ENCODE measurements at regions not wholly inside any gene's neighbourhood (a gene's known extent, or its start where the extent isn't known, plus 50 kb on each side); places are given as distances from the start of the nearest gene placed in this dataset.

DNA sequence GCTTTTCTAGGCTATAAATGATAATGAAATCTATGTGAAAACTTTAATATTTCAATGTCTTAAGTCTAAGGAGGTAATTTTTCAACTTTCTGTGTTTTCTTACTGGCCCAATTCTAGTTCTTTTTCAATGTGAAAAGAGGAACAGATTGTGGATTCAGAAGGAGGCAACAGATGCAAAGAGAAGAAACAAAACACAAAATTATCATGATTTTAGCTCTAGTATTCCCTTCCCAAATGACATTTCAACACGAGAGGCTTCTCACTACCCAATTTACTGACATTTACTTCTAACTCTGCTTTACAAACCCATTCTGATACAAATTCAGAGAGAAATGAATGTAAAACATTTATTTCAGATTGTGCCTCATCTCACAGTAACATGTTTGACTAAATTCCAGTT, 169.4 kb downstream of the WT1 start:
- no peak for DNase-seq

GRCh38 chr11:32266601-32267000, 168.7 kb downstream of the WT1 start:
- DNase-seq = no peak

DNA sequence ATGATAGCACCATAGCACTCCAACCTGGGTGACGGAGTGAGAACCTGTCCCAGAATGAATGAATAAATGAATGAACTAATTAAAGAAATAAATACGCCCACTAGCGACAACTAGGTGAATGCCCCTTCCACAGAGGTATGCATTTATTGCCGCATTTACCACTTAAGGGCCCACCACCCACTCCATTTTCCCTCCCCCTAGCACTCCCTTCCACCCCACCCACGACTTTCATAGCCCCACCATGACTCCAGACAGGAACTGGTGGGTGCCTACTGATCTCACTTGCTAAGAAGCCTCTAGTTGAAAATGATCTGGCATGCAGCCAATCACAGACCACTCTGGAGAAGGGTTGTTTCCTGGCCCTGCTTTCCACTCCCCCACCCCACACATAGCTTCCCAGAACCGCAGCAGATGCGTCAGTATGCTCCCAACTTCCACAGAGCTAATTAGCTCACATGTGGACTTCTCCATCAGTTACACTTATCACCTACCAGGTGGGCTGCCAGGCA, 167.6 kb downstream of the WT1 start:
- no peak for DNase-seq

DNA sequence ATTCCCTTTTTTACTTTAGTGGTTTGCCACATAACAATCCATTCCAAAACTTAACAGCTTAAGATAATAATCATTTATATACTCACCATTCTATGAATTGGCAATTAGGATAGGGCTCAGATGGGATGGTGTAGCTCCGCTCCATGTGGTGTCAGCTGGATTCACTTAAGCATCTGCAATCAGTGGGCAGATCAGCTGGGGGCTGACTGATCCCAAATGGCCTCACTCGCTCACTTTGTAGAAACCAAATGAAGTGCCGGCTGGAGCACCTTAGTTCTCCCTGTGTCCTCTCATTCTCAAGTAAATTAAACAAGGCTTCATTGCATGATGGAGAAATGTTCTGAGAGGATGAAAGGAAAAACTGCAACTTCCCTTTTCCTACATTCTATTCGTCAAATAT, 161.4 kb downstream of the WT1 start:
- no peak for DNase-seq

DNA sequence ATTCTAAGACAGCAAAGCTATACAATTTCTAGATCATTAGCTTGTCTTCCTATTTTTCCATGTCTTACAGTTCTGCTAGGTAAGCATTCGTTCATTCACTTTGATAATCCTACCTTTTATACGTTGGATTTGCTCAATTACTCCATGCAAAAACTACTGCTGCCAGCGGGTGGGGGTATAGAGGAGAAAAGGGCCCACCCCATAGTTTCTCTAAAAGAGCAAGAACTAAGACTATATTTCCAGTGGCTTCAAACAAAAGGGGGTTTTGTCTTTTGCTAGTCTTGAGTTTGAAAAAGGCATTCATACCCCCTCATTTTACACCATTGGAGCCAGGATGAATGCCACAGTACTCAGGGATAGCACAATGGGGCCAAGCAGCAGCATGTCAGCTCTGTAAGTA, 155.7 kb downstream of the WT1 start:
- no peak for DNase-seq

- no peak for DNase-seq
Observed at GRCh38 chr11:32280339-32280738, 155.0 kb downstream of the WT1 start.

DNA sequence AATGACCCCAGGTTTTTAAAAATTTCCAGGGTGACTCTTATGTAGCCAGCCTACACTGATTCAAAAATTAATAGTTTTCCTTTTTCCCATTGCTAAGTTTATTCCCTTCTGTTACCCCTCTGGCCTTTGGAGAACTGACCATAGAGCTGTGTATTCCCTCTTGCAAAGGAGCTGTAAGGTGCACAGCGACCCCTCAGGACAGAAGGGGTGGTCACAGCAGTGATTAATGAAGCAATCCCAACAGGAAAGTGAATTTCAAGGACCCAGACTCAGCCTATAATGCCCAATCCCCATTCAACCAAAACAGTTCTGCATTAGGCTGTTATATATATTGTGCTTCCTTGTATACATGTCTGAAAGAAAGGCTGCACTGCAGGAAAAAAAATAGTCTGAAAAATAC, 147.1 kb downstream of the WT1 start:
- DNase-seq = no peak

DNA sequence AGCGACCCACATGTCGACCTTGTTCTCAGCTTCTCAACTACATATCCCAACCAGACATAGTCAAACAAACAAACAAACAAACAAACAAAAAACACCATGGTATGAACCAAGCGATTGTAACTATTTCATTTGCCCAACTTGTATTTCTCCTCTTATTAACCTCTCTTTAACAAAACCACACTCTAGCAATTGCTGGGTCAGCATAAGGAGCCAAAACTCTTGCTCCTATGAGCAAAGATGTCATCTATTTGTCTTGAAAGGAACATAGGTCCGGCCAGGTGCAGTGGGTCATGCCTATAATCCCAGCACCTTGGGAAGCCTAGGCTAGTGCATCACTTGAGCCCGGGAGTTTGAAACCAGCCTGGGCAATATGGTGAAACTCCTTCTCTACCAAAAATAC, 145.6 kb downstream of the WT1 start:
- no peak for DNase-seq

DNA sequence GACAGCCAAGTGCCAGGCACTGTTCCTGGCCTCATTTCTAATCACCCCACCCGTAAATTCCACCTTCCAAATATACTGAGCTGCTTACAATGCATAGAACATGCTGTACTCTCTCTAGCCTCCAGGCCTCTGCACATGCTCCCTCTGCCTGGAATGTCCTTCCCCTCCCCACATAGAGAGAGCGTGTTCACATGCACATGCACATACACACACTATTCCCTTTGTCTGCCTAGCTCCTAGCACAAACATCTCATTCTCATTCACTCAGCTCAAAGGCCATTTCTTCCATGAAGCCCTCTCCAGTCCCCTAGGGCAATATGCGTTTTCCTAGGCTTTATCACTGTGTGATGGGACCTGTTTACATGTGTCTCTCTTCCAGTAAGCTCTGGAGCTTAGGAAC, 144.6 kb downstream of the WT1 start:
- DNase-seq = peak in 32 of 58 donors; percentile 2 to 85 (median 28)

DNA sequence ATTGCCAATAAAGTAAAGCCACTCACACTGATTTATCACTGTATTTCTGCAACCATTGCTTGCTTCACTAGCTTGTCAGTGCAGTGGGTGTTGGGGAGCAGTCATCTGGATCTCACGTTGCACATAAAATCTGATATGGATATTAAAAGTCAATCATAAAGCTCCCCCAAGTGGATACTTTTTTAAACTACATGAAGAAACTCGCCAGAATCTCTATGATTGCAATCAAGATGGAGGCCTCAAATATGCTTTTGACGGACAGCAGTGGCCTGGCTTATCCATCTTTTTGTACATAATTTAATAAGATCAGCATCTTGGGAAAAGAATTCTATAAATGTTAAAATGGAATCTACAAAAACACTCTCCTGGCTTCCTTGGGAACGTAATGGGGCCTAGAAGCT, 137.7 kb downstream of the WT1 start:
- DNase-seq = peak in 13 of 58 donors; percentile 1 to 43 (median 10)

GRCh38 chr11:32302826-32303225, 132.5 kb downstream of the WT1 start:
- DNase-seq = no peak

DNA sequence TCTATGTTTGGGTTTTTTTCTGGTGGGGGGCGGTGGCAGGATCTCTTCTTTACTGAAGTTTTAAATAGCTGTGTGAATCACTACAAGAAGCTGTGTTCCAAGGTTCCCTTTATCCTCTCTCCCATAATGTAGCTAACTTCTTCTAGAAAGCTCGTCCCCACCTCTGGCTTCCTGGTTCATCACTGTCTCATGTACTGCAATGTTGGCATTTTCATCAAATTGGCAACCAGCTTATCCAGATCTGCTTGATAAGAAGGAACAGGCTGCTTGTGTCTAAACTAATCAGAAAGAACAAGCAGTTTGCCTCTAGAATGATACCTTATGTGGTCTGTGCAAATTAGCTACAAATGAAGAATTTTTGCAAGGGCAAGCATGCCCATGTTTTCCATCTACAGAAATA, 130.8 kb downstream of the WT1 start:
- no peak for DNase-seq

DNA sequence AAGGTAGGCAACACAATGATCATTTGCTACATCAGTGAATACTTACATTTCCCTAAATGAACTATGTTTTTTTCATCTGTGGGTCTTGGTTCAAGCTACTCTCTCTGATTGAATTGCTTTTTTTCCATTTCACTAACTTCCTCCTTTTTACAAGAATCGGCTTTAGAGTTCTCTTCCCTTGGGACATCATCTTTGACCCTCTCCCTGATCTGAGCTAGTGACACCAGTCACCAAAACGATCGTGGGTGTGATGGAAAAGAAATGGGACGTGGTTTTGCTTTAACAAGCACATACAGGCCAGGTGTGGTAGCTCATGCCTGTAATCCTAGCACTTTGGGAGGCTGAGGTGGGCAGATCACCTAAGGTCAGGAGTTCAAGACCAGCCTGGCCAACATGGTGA, 129.9 kb downstream of the WT1 start:
- no peak for DNase-seq

DNA sequence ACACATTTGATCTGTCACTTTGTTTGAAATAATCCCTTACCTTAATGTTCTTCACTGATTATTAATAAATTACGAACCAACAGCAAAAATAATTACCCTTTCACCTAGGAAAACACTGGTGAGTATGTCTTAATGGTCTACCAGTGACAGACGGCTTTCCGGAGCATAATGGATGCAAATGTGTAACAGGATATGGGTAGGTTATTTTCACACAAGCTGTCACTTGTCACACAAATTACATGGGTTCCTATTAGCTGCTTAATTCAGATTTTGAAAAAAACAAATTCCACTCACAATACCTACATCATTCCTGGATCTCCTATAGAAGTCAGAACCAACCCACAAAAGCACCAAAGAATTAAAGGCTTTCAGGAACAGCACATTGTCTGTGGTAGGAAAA, 127.9 kb downstream of the WT1 start:
- no peak for DNase-seq

DNA sequence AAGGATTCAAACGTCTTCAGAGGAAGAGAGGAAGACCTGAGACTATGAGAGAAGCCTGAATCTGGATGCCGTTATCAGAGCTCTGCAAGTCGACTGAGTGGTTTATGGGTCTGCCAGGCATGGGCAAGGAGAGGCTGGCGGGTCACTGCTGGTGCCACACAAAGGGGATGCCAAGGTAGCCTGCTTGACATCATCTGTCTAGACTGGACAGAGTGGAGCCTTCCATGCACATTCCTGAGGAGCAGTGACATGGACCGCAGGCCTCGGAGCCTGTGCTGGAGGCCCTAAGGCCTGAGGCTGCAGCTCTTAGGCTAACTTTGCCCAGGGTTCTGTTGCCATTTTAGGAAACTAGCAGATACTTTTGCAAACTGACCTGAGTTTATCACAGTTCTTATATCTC, 127.4 kb downstream of the WT1 start:
- no peak for DNase-seq

DNA sequence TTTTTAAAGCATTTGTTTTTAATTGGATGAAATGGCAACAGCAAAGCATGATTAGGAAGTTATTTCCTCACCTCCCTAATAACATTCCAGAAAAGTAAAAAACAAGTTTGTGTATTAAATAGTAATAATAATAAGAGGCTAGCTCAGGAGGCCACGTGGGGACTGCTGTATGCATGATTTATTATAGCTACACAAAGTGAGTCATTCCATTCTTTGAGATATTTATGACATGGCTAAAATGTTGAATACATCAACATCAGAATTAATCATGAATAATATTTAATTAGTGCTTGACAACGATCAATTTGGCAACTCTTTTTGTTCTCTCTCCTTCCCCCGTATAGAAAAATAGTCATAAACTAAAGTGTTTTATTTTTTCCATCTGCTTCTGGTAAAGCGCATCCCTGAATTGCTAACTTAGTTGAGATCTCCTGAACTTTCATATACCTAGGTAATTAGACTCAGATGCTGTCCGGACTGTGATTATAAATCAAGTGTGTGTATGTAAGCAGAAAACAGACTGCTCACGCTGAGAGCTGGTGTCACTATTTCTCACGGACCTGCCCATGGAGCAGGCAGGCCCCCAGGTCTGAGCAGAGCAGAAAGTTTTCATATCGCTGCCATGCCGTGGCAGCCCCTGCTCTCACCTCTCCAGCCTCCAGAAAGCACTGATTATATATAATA, 125.7 kb downstream of the WT1 start:
- DNase-seq = no peak

GRCh38 chr11:32310214-32310601, 125.1 kb downstream of the WT1 start:
- peak in 1 of 58 donors; percentile 14 for DNase-seq

DNA sequence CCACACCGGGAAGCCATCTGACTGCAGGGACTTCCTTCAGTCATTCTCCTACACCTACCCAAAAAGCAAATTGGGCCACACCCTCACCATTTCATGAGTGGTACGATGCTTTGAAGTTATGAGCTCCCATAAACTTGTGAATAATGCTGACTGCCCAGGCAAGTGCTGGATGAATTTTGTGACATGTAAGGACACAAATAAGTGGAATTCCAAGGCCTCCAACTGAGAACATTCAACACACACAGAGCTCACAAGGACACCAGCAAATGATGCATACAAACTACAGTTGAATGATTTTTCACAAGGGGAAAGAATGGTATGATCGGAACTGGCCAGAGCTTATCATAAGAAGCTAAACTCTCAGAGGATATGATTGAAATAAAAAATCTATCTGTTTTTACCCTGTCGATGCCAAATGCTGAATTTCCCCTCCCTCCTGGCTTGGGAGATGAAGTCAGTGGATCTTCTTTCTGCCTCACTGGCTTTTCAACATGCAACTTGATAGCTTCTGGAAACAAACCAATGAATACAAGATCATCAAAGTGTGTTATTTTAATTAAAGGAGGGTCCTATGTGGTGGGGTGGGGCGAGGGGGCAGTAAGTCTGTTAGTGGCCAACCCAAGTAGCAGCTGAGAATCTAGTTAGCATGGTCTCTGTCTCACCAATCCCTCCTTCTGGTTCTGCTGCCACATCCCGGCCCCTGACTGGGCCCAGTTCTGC, 123.8 kb downstream of the WT1 start:
- DNase-seq = no peak

DNA sequence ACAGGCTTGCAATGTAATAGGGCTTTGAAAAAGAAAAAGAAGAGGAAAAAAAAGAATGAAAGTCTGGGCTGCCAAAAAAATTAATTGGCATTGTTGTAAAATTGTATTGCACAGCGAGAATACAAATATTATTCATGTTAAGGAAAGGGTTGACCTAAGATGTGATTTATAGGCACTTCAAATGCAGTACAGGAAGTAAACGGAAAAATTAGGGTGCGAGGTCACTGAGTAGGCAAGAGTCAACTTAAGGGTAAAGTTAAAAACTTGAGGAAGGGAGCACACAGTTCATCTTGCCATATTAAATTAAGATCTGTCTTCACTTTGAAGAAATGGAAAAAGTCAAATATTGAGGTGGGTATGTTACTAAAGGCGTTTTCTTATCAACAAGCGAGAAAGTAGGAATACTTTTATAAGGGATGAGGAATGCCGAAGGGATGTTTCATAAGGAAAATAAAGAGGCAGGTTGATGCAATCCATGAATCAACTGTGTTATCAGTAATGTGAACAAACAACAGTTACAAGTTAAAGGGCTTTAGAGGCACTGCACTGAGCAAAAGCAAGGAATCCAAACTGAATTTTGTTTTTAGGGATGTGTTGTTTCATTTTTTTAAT, 123.0 kb downstream of the WT1 start:
- no peak for DNase-seq

DNA sequence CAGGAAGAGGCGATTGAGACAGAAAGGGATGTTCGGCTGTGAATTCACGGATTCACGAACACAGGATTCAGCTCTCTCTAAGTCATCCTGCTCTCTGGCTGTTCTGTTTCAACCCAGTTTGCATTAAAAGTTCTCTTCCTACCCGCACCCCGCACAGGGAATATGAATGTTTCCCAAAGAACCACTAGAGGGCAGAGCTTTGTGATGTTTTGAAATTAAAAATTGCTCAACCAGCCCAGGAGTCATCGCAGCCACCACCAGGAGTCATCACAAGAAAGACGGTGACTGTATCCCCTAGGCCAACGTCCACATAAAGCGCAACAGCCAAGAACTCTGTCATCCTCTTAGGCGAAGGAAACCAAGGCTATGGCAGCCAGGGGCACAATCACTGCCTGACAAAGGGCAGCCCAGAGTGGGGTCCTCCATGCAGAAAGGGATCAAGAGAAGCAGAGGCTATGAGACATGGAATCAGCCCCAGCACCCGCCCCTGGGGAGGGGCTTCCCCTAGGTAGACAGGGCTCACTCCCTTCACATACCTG, 122.4 kb downstream of the WT1 start:
- DNase-seq = peak in 2 of 58 donors; percentile 3 to 11

- no peak for DNase-seq
Observed at GRCh38 chr11:32313477-32313876, 121.9 kb downstream of the WT1 start.

DNA sequence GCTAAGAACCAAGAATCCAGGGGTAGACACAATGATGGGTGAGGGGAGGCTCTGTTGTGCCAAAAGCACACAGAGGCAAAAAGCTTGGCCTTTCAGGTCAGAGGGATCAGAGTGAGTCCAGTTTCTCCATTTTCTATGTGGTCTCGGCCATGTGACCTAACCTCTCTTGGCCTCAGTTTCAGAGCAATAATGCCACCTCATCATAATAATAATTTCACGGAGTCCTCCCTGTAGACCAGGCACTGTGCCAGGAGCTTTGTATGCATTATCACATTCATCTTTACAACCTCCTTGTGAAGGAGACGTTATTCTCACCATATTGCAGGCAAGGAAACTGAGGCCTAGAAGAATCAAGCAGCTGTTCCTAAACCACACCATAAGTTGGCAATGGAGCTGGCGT, 120.2 kb downstream of the WT1 start:
- DNase-seq = no peak
